CD4-positive, CD25-positive, alpha-beta regulatory T cell (primary cell): ENCODE measurements at regions not wholly inside any gene's neighbourhood (a gene's known extent, or its start where the extent isn't known, plus 50 kb on each side); places are given as distances from the start of the nearest gene placed in this dataset.
"Not testable (repeated sequence)": the region's sequence is repeated elsewhere in the genome, so short reads cannot be mapped to it uniquely, and the experiment has no call there.

ENCODE experiments used
- ATAC-seq, 2 donors: fragments of 150-1000 bp; cut with Tn5 transposase; one replicate each; pipeline ENCODE4 v1.10.0; 2021; ENCODE audit warnings: low read depth in 2 of 2, moderate number of reproducible peaks in 2 of 2, moderate library complexity in 1 of 2
- DNase-seq, 3 donors: peaks; one replicate each; pipeline versions ENCODE4 v3.0.0 to v3.0.0-alpha.2; 2012 to 2022; ENCODE audit warnings: mixed read lengths in 1 of 3
- H3K27ac ChIP-seq: one replicate; pipeline ENCODE4 v1.7.0; 2013; ENCODE audit warnings: mild to moderate bottlenecking, low read length; ENCODE audit not compliant: insufficient read depth, poor library complexity, severe bottlenecking
- H3K27me3 ChIP-seq: one replicate; pipeline ENCODE4 v1.7.0; 2013; ENCODE audit warnings: low read length; ENCODE audit not compliant: control insufficient read depth, insufficient read depth
- H3K36me3 ChIP-seq: one replicate; pipeline ENCODE4 v1.7.0; 2013; ENCODE audit warnings: mild to moderate bottlenecking, low read length, moderate library complexity; ENCODE audit not compliant: control insufficient read depth, insufficient read depth
- H3K4me1 ChIP-seq: 2 replicates; pipeline ENCODE4 v1.7.0; 2013; ENCODE audit warnings: mild to moderate bottlenecking, low read length; ENCODE audit not compliant: insufficient read depth, control insufficient read depth, poor library complexity, severe bottlenecking
- H3K4me3 ChIP-seq: one replicate; pipeline ENCODE4 v1.7.0; 2013; ENCODE audit warnings: low read depth, mild to moderate bottlenecking, low read length, moderate library complexity
- H3K9me3 ChIP-seq, 2 experiments: 1 replicate in 1 of 2; 2 replicates in 1 of 2; pipeline ENCODE4 v1.7.0; 2013; ENCODE audit warnings: low read length in 2 of 2, mild to moderate bottlenecking in 1 of 2, moderate library complexity in 1 of 2; ENCODE audit not compliant: control insufficient read depth in 2 of 2
- H3K27ac Mint-ChIP-seq, 3 donors: one replicate each; pipeline ENCODE4 v1.8.0; 2020 to 2022; ENCODE audit warnings: mild to moderate bottlenecking in 3 of 3, mixed read lengths in 3 of 3, moderate library complexity in 2 of 3
- H3K27me3 Mint-ChIP-seq: one replicate; pipeline ENCODE4 v1.8.0; 2022; ENCODE audit warnings: mild to moderate bottlenecking, mixed read lengths
- H3K36me3 Mint-ChIP-seq: one replicate; pipeline ENCODE4 v1.8.0; 2020; ENCODE audit warnings: mixed read lengths
- H3K4me1 Mint-ChIP-seq, 4 donors: one replicate each; pipeline ENCODE4 v1.8.0; 2020 to 2022; ENCODE audit warnings: mixed read lengths in 4 of 4, mild to moderate bottlenecking in 1 of 4
- H3K4me3 Mint-ChIP-seq, 4 donors: one replicate each; pipeline ENCODE4 v1.8.0; 2020 to 2022; ENCODE audit warnings: mild to moderate bottlenecking in 4 of 4, mixed read lengths in 4 of 4, moderate library complexity in 3 of 4
- H3K9me3 Mint-ChIP-seq, 7 donors: one replicate each; pipeline ENCODE4 v1.8.0; 2020 to 2022; ENCODE audit warnings: mixed read lengths in 7 of 7, mild to moderate bottlenecking in 3 of 7, moderate library complexity in 2 of 7

DNA sequence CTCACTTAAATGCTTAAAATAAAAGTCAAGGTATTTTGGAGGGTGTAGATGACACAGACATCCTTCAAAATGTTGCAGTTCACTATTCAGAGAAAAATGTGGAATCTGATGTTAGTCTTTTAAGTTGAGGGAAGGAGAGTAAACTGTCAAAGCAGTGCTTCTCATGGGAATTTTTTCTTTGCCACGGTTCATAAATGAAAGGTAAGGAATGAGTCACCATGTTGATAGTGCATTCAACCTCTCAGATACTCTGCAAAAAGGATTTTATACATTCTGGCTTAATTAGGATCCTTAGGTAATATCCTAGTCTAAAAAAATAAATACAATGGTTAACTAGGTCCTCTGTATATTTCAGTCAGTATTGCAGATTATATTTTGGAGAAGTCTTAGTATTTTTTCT is 804.3 kb downstream of the TTLL7 start:
- H3K27ac Mint-ChIP-seq, H3K4me3 Mint-ChIP-seq, H3K27ac ChIP-seq, H3K36me3 ChIP-seq, DNase-seq, H3K36me3 Mint-ChIP-seq, H3K27me3 ChIP-seq, ATAC-seq, H3K27me3 Mint-ChIP-seq, H3K9me3 ChIP-seq, H3K9me3 Mint-ChIP-seq, H3K4me1 Mint-ChIP-seq, H3K4me3 ChIP-seq, H3K4me1 ChIP-seq: not testable (repeated sequence)

DNA sequence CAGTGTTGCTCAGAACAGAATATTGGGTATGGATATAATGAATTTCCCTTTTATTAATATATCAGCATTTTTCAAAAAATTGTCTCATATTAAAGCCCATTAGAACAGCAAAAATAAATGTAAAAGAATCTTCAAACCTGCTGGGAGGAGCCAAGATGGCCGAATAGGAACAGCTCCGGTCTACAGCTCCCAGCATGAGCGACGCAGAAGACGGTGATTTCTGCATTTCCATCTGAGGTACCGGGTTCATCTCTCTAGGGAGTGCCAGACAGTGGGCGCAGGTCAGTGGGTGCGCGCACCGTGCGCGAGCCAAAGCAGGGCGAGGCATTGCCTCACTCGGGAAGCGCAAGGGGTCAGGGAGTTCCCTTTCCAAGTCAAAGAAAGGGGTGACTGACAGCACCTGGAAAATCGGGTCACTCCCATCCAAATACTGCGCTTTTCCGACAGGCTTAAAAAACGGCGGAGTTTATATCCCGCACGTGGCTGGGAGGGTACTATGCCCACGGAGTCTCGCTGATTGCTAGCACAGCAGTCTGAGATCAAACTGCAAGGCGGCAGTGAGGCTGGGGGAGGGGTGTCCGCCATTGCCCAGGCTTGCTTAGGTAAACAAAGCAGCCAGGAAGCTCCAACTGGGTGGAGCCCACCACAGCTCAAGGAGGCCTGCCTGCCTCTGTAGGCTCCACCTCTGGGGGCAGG is 816.8 kb downstream of the TTLL7 start:
- H3K4me3 Mint-ChIP-seq, ATAC-seq, H3K27ac Mint-ChIP-seq, H3K36me3 ChIP-seq, H3K27me3 ChIP-seq, H3K27ac ChIP-seq, H3K27me3 Mint-ChIP-seq, H3K9me3 Mint-ChIP-seq, H3K4me3 ChIP-seq, H3K36me3 Mint-ChIP-seq, DNase-seq, H3K4me1 ChIP-seq, H3K4me1 Mint-ChIP-seq, H3K9me3 ChIP-seq: not testable (repeated sequence)

DNA sequence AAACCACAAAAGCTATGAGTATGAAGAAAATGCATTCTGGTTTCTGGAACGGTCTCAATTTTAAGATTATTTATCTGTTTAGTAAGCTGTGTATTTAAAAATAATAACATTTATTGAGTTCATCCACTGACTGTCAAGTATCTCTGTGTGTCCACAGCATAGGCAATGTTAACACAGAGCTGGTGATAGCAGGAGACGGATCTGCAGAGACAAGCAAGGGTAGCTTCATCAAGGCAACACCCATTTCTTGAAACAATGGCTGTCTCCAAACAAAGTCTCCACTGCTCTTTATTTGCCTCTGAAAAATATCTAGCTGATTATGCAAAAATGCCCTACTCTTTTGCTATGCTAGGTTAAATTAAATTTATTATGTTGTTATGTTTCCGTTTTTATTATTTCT is 818.3 kb downstream of the TTLL7 start:
- not testable (repeated sequence) for H3K27me3 Mint-ChIP-seq, H3K4me3 Mint-ChIP-seq, H3K27ac ChIP-seq, H3K4me3 ChIP-seq, DNase-seq, H3K4me1 ChIP-seq, H3K9me3 ChIP-seq, H3K27ac Mint-ChIP-seq, H3K27me3 ChIP-seq, H3K36me3 Mint-ChIP-seq, H3K9me3 Mint-ChIP-seq, H3K36me3 ChIP-seq, H3K4me1 Mint-ChIP-seq, ATAC-seq

DNA sequence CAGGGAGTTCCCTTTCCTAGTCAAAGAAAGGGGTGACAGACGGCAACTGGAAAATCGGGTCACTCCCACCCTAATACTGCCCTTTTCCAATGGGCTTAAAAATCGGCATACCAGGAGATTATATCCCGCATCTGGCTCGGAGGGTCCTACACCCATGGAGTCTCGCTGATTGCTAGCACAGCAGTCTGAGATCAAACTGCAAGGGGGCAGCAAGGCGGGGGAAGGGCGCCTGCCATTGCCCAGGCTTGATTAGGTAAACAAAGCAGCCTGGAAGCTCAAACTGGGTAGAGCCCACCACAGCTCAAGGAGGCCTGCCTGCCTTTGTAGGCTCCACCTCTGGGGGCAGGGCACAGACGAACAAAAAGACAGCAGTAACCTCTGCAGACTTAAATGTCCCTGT is 831.3 kb downstream of the TTLL7 start:
- H3K36me3 ChIP-seq, H3K4me1 Mint-ChIP-seq, H3K9me3 Mint-ChIP-seq, H3K27ac ChIP-seq, H3K27ac Mint-ChIP-seq, H3K4me3 ChIP-seq, H3K27me3 Mint-ChIP-seq, DNase-seq, H3K4me3 Mint-ChIP-seq, H3K36me3 Mint-ChIP-seq, H3K9me3 ChIP-seq, ATAC-seq, H3K4me1 ChIP-seq, H3K27me3 ChIP-seq: not testable (repeated sequence)

DNA sequence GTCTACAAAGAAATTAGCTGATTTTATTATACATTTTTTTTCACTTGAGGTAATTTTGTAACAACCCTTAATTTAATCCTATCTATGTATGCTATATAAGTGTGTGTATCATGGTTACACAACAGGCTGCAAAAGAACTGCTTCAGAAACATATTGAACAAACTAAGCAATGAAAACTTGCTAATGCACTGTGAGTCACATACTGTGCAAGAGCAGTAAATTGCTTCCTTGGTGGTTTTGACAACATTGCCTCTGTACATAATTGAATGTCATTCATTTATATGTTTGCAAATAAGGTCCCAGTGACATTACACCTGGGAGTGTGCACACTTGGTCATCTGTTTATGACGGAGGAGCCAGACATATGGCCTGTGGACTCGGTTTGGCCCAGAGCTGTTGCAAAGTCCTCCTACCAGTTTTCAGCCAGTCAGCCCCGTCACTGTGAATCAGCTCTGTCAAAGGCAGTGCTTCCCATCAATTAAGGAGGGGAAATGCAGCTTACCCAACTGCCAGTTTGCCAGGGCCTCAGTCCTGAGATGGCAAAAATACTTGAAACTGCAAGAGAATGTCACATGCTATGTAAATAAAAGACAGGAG is 835.0 kb downstream of the TTLL7 start:
- H3K27ac ChIP-seq, H3K9me3 Mint-ChIP-seq, H3K27me3 Mint-ChIP-seq, H3K4me3 Mint-ChIP-seq, H3K36me3 Mint-ChIP-seq, ATAC-seq, H3K27me3 ChIP-seq, H3K27ac Mint-ChIP-seq, DNase-seq, H3K4me1 Mint-ChIP-seq, H3K4me3 ChIP-seq, H3K4me1 ChIP-seq, H3K9me3 ChIP-seq, H3K36me3 ChIP-seq: not testable (repeated sequence)

DNA sequence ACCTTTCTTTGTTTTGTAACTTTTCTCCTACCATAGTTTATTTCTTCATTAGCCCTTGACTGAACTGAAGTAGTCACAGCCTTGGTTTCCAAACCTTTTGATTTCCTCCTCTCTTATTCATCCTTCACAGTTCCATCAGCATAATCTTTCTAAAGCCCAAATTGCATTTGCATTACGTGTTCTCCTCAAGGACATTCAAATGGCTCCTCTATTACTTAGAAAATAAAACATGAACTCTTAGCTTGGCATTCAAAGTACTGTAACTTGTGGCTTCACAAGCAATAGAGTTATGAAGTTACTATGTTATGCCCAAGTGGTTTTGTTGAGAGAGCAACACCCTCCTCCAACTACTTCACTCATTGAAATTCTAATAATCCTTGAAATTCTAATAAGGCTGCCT is 840.0 kb downstream of the TTLL7 start:
- not testable (repeated sequence) for H3K4me3 Mint-ChIP-seq, H3K36me3 Mint-ChIP-seq, H3K9me3 Mint-ChIP-seq, H3K27me3 ChIP-seq, H3K27ac ChIP-seq, H3K4me1 Mint-ChIP-seq, H3K27me3 Mint-ChIP-seq, H3K27ac Mint-ChIP-seq, ATAC-seq, H3K4me1 ChIP-seq, DNase-seq, H3K4me3 ChIP-seq, H3K9me3 ChIP-seq, H3K36me3 ChIP-seq

DNA sequence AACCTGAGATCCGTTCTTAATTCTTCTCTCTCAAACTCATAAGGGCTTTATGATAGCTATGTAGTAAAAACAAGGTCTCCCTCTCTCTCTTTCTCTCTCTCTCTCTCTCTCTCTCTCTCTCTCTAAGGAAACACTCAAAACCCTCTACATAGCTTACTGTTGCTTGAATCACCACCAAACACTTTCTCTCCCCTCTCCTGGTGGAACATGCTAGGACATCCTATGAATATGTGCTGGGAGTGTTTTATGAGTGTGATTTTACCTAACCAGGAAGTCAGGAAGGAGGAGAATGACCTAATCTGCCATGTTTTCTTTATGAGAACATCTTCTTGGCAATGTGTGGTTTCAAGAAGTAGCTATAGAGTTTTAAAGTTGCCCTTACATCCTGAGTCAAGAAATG is 844.6 kb downstream of the TTLL7 start:
- not testable (repeated sequence) for H3K4me1 Mint-ChIP-seq, H3K9me3 ChIP-seq, H3K4me1 ChIP-seq, H3K36me3 Mint-ChIP-seq, H3K27ac ChIP-seq, H3K9me3 Mint-ChIP-seq, DNase-seq, ATAC-seq, H3K4me3 ChIP-seq, H3K27me3 ChIP-seq, H3K27ac Mint-ChIP-seq, H3K36me3 ChIP-seq, H3K4me3 Mint-ChIP-seq, H3K27me3 Mint-ChIP-seq

DNA sequence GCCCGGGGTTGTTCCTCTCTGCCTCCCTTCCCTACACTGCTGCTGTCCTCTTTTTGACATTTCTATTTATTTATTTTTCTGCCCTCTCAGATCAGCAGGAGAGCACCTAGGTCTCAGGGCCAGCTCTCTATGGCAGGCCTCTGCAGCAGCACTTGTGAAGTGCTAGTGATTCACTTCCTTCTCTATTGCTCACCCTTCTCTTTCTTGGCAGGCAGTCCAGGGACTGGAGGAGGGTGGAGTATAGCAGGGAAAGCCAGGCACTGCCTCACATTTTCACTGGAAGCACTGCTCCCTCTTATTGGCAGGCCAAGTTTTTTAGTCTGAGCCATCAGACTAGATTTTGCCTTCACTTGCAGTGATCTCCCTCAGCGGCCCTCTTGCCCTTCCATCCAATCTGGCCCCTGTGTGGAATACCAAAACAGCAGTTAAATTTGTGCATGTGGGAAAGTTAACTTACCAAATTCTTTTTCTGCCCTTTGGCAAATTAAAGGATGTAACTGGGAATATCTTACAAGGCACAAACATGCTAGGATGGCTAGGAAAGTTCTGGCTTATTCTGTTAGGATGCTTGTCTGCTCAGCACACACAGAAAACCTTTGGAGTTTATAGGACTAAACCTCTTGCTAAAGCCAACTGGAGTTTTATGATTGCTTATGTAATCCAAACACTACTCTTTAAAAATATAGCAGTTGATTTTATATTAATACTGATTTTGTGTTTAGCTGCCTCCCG is 847.6 kb downstream of the TTLL7 start:
- H3K36me3 ChIP-seq, H3K4me1 ChIP-seq, ATAC-seq, H3K4me3 Mint-ChIP-seq, H3K27me3 ChIP-seq, H3K9me3 Mint-ChIP-seq, H3K27me3 Mint-ChIP-seq, DNase-seq, H3K4me1 Mint-ChIP-seq, H3K27ac ChIP-seq, H3K36me3 Mint-ChIP-seq, H3K9me3 ChIP-seq, H3K27ac Mint-ChIP-seq, H3K4me3 ChIP-seq: not testable (repeated sequence)
